PC-9 (cell line): ENCODE measurements at regions not wholly inside any gene's neighbourhood (a gene's known extent, or its start where the extent isn't known, plus 50 kb on each side); places are given as distances from the start of the nearest gene placed in this dataset.

Source experiments
- BruUV-seq: library from RNA; stranded (reverse); fragments of 400-500 nt; replicated peaks from 2 replicates; lab custom pipeline; 2021; lab: Mats Ljungman, UMichigan
- CTCF ChIA-PET: fragments of 300-600 bp; sonication (Branson Sonifier 250); formaldehyde crosslinking; loops from one replicate; lab custom pipeline; 2022; ENCODE audit warnings: antibody characterized with exemption; lab: Charles Lee
- POLR2A ChIA-PET: fragments of 300-600 bp; sonication (Branson Sonifier 250); formaldehyde crosslinking; loops from one replicate; lab custom pipeline; 2022; ENCODE audit warnings: antibody characterized with exemption; ENCODE audit not compliant: unreplicated experiment; lab: Charles Lee
- DNase-seq, 2 experiments: peaks; one replicate each; pipeline versions ENCODE4 v3.0.0 to v3.0.0-alpha.2; 2015 to 2022; ENCODE audit warnings: mixed read lengths in 1 of 2
- H2AFZ ChIP-seq: fragments of 200-600 bp; sonication (generic); 2 replicates; pipeline ENCODE4 v1.8.1; 2017; ENCODE audit warnings: antibody characterized with exemption
- H3F3A ChIP-seq: fragments of 200-600 bp; sonication (generic); 2 replicates; pipeline ENCODE4 v1.8.1; 2017; ENCODE audit warnings: antibody characterized with exemption, mild to moderate bottlenecking, low read depth; ENCODE audit not compliant: insufficient read depth
- H3K27ac ChIP-seq: fragments of 200-600 bp; sonication (generic); 2 replicates; pipeline ENCODE4 v1.6.1; 2016; ENCODE audit warnings: mixed run types
- H3K27me3 ChIP-seq: fragments of 200-600 bp; sonication (generic); 2 replicates; pipeline ENCODE4 v1.6.1; 2016; ENCODE audit warnings: low read depth, mixed run types; ENCODE audit not compliant: insufficient read depth
- H3K36me3 ChIP-seq: fragments of 200-600 bp; sonication (generic); 2 replicates; pipeline ENCODE4 v1.6.1; 2016; ENCODE audit warnings: low read depth, mixed run types
- H3K4me1 ChIP-seq: fragments of 200-600 bp; sonication (generic); replicated peaks from 2 replicates; pipeline ENCODE4 v1.6.1; 2016; ENCODE audit warnings: mixed run types; ENCODE audit not compliant: insufficient read depth
- H3K4me2 ChIP-seq: fragments of 200-600 bp; sonication (generic); 2 replicates; pipeline ENCODE4 v1.6.1; 2017; ENCODE audit warnings: mixed run types
- H3K4me3 ChIP-seq: fragments of 200-600 bp; sonication (generic); 2 replicates; pipeline ENCODE4 v1.6.1; 2016; ENCODE audit warnings: mixed run types
- H3K79me2 ChIP-seq: fragments of 200-600 bp; sonication (generic); 2 replicates; pipeline ENCODE4 v1.6.1; 2017; ENCODE audit warnings: low read depth, mixed run types
- H3K9me2 ChIP-seq: fragments of 200-600 bp; sonication (generic); 2 replicates; pipeline ENCODE4 v1.8.1; 2017; ENCODE audit warnings: mild to moderate bottlenecking; ENCODE audit not compliant: insufficient read depth
- H3K9me3 ChIP-seq: fragments of 200-600 bp; sonication (generic); 2 replicates; pipeline ENCODE4 v1.8.1; 2016; ENCODE audit warnings: low read depth; ENCODE audit not compliant: insufficient read depth
- H4K20me1 ChIP-seq: fragments of 200-600 bp; sonication (generic); 2 replicates; pipeline ENCODE4 v1.8.1; 2017; ENCODE audit not compliant: insufficient read depth
- CTCF ChIP-seq: fragments of 200-600 bp; sonication (generic); conservative IDR thresholded peaks from 2 replicates; pipeline ENCODE4 v1.6.1; 2017; ENCODE audit warnings: mixed run types, antibody characterized with exemption, mild to moderate bottlenecking, moderate library complexity
- EZH2 ChIP-seq: fragments of 200-600 bp; sonication (generic); IDR thresholded peaks from 2 replicates; pipeline ENCODE4 v1.8.0; 2017; ENCODE audit warnings: antibody characterized with exemption, low read depth
- intact Hi-C: fragments of 100-400 bp; cut with micrococcal nuclease; formaldehyde crosslinking; loops from one replicate; pipeline ENCODE4 v1.10.0; 2022; ENCODE audit not compliant: unreplicated experiment

DNA sequence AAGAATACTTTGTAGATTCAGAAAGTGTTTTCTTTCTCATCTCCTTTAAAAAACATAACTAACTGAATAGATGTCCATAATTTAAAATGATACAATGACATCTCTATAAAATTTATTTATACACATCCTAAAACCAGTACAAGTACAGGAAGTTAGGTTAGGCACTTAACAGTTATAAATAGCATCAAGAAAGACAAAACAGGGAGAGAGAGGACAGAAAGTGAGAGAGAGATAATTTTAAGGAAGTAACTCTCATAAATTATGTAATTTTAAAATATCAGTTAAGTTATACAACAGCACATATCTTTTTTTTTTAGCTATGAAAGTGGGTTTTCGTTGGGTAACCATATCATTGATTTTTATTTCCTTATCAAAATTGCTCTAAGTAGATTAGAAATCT, 1068.6 kb downstream of the TAF11L14 start:
- BruUV-seq, result no TSS peak
- Histone ChIP-seq H3K36me3 (no peaks in the 10 kb centered on the region), H3K27ac (no peak overlapping the region), H3K79me2 (no peaks in the 10 kb centered on the region), H3K9me3 (no peaks in the 10 kb centered on the region), H3K4me2 (no peak overlapping the region), H3F3A (no peaks in the 10 kb centered on the region), H3K27me3 (no peaks in the 10 kb centered on the region), H2AFZ (no peak overlapping the region), H3K9me2 (no peaks in the 10 kb centered on the region), H3K4me3 (no peak overlapping the region), H3K4me1 (0 out of 2 replicates have a peak, but pooled peaks cover 4% of the 10 kb centered on the region), H4K20me1 (no peaks in the 10 kb centered on the region)
- TF ChIP-seq EZH2 (no peak), CTCF (no peak)
- no peak for DNase-seq
- intact Hi-C loops, result no loop called here
- ChIA-PET CTCF (interaction anchor here (1.1 kb wide), 1 partner anchor 247 kb away, joined by 4 read pairs; no protein-coding TSS in a partner anchor), POLR2A (no interaction called here)

GRCh38 chr5:18712936-18713485, 1078.8 kb downstream of the TAF11L14 start:
- CTCF ChIA-PET, result no interaction called here
- intact Hi-C loops, result no loop called here
- no peaks in the 10 kb centered on the region for H3K4me1 ChIP-seq
- no TSS peak for BruUV-seq
- H3K4me2 ChIP-seq, result no peak overlapping the region
- H3K36me3 ChIP-seq, result no peaks in the 10 kb centered on the region
- no peak overlapping the region for H2AFZ ChIP-seq
- no peaks in the 10 kb centered on the region for H3K79me2 ChIP-seq
- H3K27me3 ChIP-seq, result no peaks in the 10 kb centered on the region
- H4K20me1 ChIP-seq, result no peaks in the 10 kb centered on the region
- no peak overlapping the region for H3K4me3 ChIP-seq
- POLR2A ChIA-PET, result interaction anchor here (0.6 kb wide), 1 partner anchor 39 kb away, joined by 3 read pairs; no protein-coding TSS in a partner anchor
- TF ChIP-seq CTCF (no peak), EZH2 (no peak)
- no peaks in the 10 kb centered on the region for H3K9me3 ChIP-seq
- DNase-seq, result no peak
- H3K27ac ChIP-seq, result no peak overlapping the region
- H3F3A ChIP-seq, result no peaks in the 10 kb centered on the region
- no peaks in the 10 kb centered on the region for H3K9me2 ChIP-seq

GRCh38 chr5:18720002-18720401, 1085.7 kb downstream of the TAF11L14 start:
- no peaks in the 10 kb centered on the region for H3K27me3 ChIP-seq
- TF ChIP-seq EZH2, result no peak
- no peak for TF ChIP-seq CTCF
- no peaks in the 10 kb centered on the region for H3K79me2 ChIP-seq
- no peak overlapping the region for H3K4me3 ChIP-seq
- no peaks in the 10 kb centered on the region for H4K20me1 ChIP-seq
- BruUV-seq, result no TSS peak
- H3F3A ChIP-seq, result no peaks in the 10 kb centered on the region
- H2AFZ ChIP-seq, result no peak overlapping the region
- H3K4me2 ChIP-seq, result no peak overlapping the region
- POLR2A ChIA-PET, result no interaction called here
- no peaks in the 10 kb centered on the region for H3K36me3 ChIP-seq
- H3K27ac ChIP-seq, result no peak overlapping the region
- no peaks in the 10 kb centered on the region for H3K9me3 ChIP-seq
- H3K9me2 ChIP-seq, result no peaks in the 10 kb centered on the region
- CTCF ChIA-PET, result no interaction called here
- no peaks in the 10 kb centered on the region for H3K4me1 ChIP-seq
- DNase-seq, result no peak
- intact Hi-C loops, result no loop called here
